ENCODE measurements at regions not wholly inside any gene's neighbourhood (a gene's known extent, or its start where the extent isn't known, plus 50 kb on each side); places are given as distances from the start of the nearest gene placed in this dataset.

DNA sequence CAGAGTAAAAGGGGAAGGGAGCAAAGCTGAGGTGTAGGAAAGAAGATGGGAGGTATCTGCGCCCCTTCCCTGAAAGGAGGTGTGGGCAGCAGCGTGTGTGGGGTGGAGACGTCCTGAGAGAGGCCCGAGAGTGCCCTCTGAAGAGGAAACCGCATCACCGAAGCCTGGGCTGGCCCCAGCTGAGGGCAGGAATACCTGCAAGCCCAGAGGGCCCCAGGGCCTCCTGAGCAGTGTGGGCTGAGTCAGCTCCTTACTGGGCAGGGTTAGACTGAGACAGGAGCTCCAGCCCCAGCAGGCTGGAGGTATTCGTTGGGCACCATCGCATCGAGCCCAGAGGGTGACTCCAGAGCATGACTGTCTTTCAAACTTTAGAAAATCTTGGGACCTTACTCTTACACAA lies 534.0 kb upstream of the B3GAT1 start:
- TF ChIP-seq, protein P1, sequence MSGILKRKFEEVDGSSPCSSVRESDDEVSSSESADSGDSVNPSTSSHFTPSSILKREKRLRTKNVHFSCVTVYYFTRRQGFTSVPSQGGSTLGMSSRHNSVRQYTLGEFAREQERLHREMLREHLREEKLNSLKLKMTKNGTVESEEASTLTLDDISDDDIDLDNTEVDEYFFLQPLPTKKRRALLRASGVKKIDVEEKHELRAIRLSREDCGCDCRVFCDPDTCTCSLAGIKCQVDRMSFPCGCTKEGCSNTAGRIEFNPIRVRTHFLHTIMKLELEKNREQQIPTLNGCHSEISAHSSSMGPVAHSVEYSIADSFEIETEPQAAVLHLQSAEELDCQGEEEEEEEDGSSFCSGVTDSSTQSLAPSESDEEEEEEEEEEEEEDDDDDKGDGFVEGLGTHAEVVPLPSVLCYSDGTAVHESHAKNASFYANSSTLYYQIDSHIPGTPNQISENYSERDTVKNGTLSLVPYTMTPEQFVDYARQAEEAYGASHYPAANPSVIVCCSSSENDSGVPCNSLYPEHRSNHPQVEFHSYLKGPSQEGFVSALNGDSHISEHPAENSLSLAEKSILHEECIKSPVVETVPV (CRISPR knock-in tag; IDR thresholded peaks at IDR 0.05): no peak
- no peak for TF ChIP-seq TOX (CRISPR knock-in tag; IDR thresholded peaks at IDR 0.05; ENCODE audit: borderline replicate concordance)
- TF ChIP-seq ZFP30 (CRISPR knock-in tag; IDR thresholded peaks at IDR 0.05): no peak
- TF ChIP-seq GLIS3 (CRISPR knock-in tag; IDR thresholded peaks at IDR 0.05): no peak
- no peak for TF ChIP-seq ESRRG (CRISPR knock-in tag; IDR thresholded peaks at IDR 0.05)
- TF ChIP-seq, protein P2, sequence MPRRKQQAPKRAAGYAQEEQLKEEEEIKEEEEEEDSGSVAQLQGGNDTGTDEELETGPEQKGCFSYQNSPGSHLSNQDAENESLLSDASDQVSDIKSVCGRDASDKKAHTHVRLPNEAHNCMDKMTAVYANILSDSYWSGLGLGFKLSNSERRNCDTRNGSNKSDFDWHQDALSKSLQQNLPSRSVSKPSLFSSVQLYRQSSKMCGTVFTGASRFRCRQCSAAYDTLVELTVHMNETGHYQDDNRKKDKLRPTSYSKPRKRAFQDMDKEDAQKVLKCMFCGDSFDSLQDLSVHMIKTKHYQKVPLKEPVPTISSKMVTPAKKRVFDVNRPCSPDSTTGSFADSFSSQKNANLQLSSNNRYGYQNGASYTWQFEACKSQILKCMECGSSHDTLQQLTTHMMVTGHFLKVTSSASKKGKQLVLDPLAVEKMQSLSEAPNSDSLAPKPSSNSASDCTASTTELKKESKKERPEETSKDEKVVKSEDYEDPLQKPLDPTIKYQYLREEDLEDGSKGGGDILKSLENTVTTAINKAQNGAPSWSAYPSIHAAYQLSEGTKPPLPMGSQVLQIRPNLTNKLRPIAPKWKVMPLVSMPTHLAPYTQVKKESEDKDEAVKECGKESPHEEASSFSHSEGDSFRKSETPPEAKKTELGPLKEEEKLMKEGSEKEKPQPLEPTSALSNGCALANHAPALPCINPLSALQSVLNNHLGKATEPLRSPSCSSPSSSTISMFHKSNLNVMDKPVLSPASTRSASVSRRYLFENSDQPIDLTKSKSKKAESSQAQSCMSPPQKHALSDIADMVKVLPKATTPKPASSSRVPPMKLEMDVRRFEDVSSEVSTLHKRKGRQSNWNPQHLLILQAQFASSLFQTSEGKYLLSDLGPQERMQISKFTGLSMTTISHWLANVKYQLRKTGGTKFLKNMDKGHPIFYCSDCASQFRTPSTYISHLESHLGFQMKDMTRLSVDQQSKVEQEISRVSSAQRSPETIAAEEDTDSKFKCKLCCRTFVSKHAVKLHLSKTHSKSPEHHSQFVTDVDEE (CRISPR knock-in tag; IDR thresholded peaks at IDR 0.05): no peak
- TF ChIP-seq, protein P3, sequence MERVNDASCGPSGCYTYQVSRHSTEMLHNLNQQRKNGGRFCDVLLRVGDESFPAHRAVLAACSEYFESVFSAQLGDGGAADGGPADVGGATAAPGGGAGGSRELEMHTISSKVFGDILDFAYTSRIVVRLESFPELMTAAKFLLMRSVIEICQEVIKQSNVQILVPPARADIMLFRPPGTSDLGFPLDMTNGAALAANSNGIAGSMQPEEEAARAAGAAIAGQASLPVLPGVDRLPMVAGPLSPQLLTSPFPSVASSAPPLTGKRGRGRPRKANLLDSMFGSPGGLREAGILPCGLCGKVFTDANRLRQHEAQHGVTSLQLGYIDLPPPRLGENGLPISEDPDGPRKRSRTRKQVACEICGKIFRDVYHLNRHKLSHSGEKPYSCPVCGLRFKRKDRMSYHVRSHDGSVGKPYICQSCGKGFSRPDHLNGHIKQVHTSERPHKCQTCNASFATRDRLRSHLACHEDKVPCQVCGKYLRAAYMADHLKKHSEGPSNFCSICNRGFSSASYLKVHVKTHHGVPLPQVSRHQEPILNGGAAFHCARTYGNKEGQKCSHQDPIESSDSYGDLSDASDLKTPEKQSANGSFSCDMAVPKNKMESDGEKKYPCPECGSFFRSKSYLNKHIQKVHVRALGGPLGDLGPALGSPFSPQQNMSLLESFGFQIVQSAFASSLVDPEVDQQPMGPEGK (CRISPR knock-in tag; IDR thresholded peaks at IDR 0.05; ENCODE audit: borderline replicate concordance): no peak
- no peak for TF ChIP-seq ZNF8 (CRISPR knock-in tag; IDR thresholded peaks at IDR 0.05)
- no peak for TF ChIP-seq OSR1 (CRISPR knock-in tag; IDR thresholded peaks at IDR 0.05)
- TF ChIP-seq ARNTL (CRISPR knock-in tag; IDR thresholded peaks at IDR 0.05; ENCODE audit: borderline replicate concordance, low read depth): no peak
- no peak for TF ChIP-seq RARB (CRISPR knock-in tag; IDR thresholded peaks at IDR 0.05)
- TF ChIP-seq SNAI2 (CRISPR knock-in tag; IDR thresholded peaks at IDR 0.05): no peak
- no peak for TF ChIP-seq CSDC2 (CRISPR knock-in tag; IDR thresholded peaks at IDR 0.05)
- TF ChIP-seq ZNF70 (CRISPR knock-in tag; IDR thresholded peaks at IDR 0.05): no peak
- TF ChIP-seq TCF4 (CRISPR knock-in tag; IDR thresholded peaks at IDR 0.05; ENCODE audit: borderline replicate concordance): no peak
- TF ChIP-seq ZNF565 (CRISPR knock-in tag; conservative IDR thresholded peaks at IDR 0.05; ENCODE audit: low read depth): no peak
- no peak for ATAC-seq

DNA sequence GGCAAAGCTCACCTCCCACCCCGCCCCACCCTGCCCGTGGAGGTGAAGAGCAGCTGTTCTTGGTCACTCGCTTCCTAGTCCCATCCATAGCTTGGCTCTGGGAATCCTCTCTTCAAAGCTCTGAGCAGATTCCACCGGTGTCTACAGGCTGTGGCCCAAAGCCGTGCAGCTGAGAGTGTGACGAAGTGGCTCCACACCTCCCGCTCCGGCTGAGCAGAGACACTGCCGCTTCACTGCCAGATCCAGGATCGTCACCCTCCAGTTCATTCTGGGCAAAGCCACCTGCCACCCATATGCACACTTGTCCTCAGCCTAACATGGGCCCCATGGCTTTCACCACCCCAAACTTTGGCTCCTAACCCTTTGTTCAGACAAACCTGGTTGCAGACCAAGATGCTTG lies 532.9 kb upstream of the B3GAT1 start:
- ATAC-seq: no peak
- TF ChIP-seq CSDC2 (CRISPR knock-in tag; IDR thresholded peaks at IDR 0.05) (no peak), GLIS3 (CRISPR knock-in tag; IDR thresholded peaks at IDR 0.05) (no peak), BACH2 (CRISPR knock-in tag; IDR thresholded peaks at IDR 0.05; ENCODE audit: borderline replicate concordance) (no peak)
- TF ChIP-seq, protein P3 (CRISPR knock-in tag; IDR thresholded peaks at IDR 0.05; ENCODE audit: borderline replicate concordance): no peak

DNA sequence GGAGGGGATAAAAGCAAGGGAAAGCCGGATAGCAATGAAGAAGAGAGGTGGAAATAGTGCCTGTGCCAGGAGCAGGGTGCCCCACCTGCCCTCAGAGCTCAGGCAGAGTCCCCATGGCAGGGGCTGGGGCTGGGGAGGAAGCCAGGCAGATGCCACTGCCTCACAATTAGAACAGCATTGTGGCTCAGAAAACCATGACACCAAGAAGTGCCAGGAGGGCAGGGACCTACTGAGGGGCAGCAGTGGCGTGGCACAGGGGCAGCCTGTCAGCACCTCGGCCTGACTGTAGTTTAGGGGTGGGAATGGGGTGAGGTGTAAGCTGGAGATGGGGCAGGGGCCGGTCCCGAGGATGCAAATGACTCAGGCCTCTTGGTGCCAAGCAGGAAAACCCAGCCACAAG lies 532.1 kb upstream of the B3GAT1 start:
- no peak for ATAC-seq
- TF ChIP-seq ZNF8 (CRISPR knock-in tag; IDR thresholded peaks at IDR 0.05): no peak
- TF ChIP-seq ZFP3 (CRISPR knock-in tag; IDR thresholded peaks at IDR 0.05): no peak
- no peak for TF ChIP-seq ISL1 (CRISPR knock-in tag; IDR thresholded peaks at IDR 0.05)
- TF ChIP-seq OSR1 (CRISPR knock-in tag; IDR thresholded peaks at IDR 0.05): no peak
- no peak for TF ChIP-seq TOX (CRISPR knock-in tag; IDR thresholded peaks at IDR 0.05; ENCODE audit: borderline replicate concordance)
- TF ChIP-seq, protein P4, sequence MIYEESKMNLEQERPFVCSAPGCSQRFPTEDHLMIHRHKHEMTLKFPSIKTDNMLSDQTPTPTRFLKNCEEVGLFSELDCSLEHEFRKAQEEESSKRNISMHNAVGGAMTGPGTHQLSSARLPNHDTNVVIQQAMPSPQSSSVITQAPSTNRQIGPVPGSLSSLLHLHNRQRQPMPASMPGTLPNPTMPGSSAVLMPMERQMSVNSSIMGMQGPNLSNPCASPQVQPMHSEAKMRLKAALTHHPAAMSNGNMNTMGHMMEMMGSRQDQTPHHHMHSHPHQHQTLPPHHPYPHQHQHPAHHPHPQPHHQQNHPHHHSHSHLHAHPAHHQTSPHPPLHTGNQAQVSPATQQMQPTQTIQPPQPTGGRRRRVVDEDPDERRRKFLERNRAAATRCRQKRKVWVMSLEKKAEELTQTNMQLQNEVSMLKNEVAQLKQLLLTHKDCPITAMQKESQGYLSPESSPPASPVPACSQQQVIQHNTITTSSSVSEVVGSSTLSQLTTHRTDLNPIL (CRISPR knock-in tag; IDR thresholded peaks at IDR 0.05; ENCODE audit: low read depth): no peak
- TF ChIP-seq ZC3H10 (CRISPR knock-in tag; IDR thresholded peaks at IDR 0.05): no peak
- no peak for TF ChIP-seq BACH2 (CRISPR knock-in tag; IDR thresholded peaks at IDR 0.05; ENCODE audit: borderline replicate concordance)
- TF ChIP-seq RARB (CRISPR knock-in tag; IDR thresholded peaks at IDR 0.05): no peak
- TF ChIP-seq, protein P2 (CRISPR knock-in tag; IDR thresholded peaks at IDR 0.05): no peak
- TF ChIP-seq, protein P1 (CRISPR knock-in tag; IDR thresholded peaks at IDR 0.05): no peak
- TF ChIP-seq ESRRG (CRISPR knock-in tag; IDR thresholded peaks at IDR 0.05): no peak
- TF ChIP-seq ZNF565 (CRISPR knock-in tag; conservative IDR thresholded peaks at IDR 0.05; ENCODE audit: low read depth): no peak
- TF ChIP-seq ZNF70 (CRISPR knock-in tag; IDR thresholded peaks at IDR 0.05): no peak
- no peak for TF ChIP-seq CSDC2 (CRISPR knock-in tag; IDR thresholded peaks at IDR 0.05)
- no peak for TF ChIP-seq PPARA (CRISPR knock-in tag; IDR thresholded peaks at IDR 0.05; ENCODE audit: borderline replicate concordance)
- TF ChIP-seq ARNTL (CRISPR knock-in tag; IDR thresholded peaks at IDR 0.05; ENCODE audit: borderline replicate concordance, low read depth): no peak
